GM23338 (cell line): ENCODE measurements at regions not wholly inside any gene's neighbourhood (a gene's known extent, or its start where the extent isn't known, plus 50 kb on each side); places are given as distances from the start of the nearest gene placed in this dataset.

ENCODE experiments used
- ATAC-seq: fragments of 200-7000 bp; cut with Tn5 transposase; 3 replicates; pipeline ENCODE4 v1.9.1; 2020
- DNase-seq: peaks from one replicate; pipeline ENCODE4 v3.0.0-alpha.2; 2015; ENCODE audit warnings: low spot score
- H2AFZ ChIP-seq: fragments of 200-600 bp; sonication (generic); 2 replicates; pipeline ENCODE4 v1.8.0; 2016; ENCODE audit warnings: antibody characterized with exemption, mild to moderate bottlenecking, moderate library complexity
- H3F3A ChIP-seq: fragments of 200-600 bp; sonication (generic); replicated peaks from 2 replicates; pipeline ENCODE4 v1.8.0; 2017; ENCODE audit warnings: antibody characterized with exemption, mixed run types, low read depth
- H3K27ac ChIP-seq: fragments of 200-600 bp; sonication (generic); 2 replicates; pipeline ENCODE4 v1.6.1; 2016; ENCODE audit warnings: low read depth
- H3K27me3 ChIP-seq: fragments of 200-600 bp; sonication (generic); 2 replicates; pipeline ENCODE4 v1.8.0; 2016; ENCODE audit warnings: mild to moderate bottlenecking, mixed run types, moderate library complexity; ENCODE audit not compliant: insufficient read depth
- H3K36me3 ChIP-seq: fragments of 200-600 bp; sonication (generic); 2 replicates; pipeline ENCODE4 v1.8.0; 2016; ENCODE audit warnings: mild to moderate bottlenecking; ENCODE audit not compliant: insufficient read depth
- H3K4me1 ChIP-seq: fragments of 200-600 bp; sonication (generic); 2 replicates; pipeline ENCODE4 v1.8.0; 2016; ENCODE audit warnings: mild to moderate bottlenecking, moderate library complexity; ENCODE audit not compliant: insufficient read depth
- H3K4me2 ChIP-seq: fragments of 200-600 bp; sonication (generic); 2 replicates; pipeline ENCODE4 v1.7.1; 2017; ENCODE audit warnings: mixed run types
- H3K4me3 ChIP-seq: fragments of 200-600 bp; sonication (generic); 2 replicates; pipeline ENCODE4 v1.6.1; 2016; ENCODE audit warnings: mixed run types
- H3K79me2 ChIP-seq: fragments of 200-600 bp; sonication (generic); replicated peaks from 2 replicates; pipeline ENCODE4 v1.8.0; 2017; ENCODE audit warnings: mild to moderate bottlenecking; ENCODE audit not compliant: insufficient read depth
- H3K9me2 ChIP-seq: fragments of 200-600 bp; sonication (generic); 2 replicates; pipeline ENCODE4 v1.8.0; 2017; ENCODE audit not compliant: insufficient read depth
- H4K20me1 ChIP-seq: fragments of 200-600 bp; sonication (generic); replicated peaks from 2 replicates; pipeline ENCODE4 v1.8.0; 2017; ENCODE audit warnings: mild to moderate bottlenecking; ENCODE audit not compliant: insufficient read depth
- H3K27ac Mint-ChIP-seq: 2 replicates; pipeline ENCODE4 v1.8.0; 2020; ENCODE audit warnings: inconsistent platforms, mild to moderate bottlenecking, moderate library complexity, mixed read lengths
- H3K27me3 Mint-ChIP-seq: 3 replicates; pipeline ENCODE4 v1.8.0; 2022; ENCODE audit warnings: low read depth, mild to moderate bottlenecking, moderate library complexity, mixed read lengths, inconsistent platforms; ENCODE audit not compliant: insufficient read depth, poor library complexity
- H3K36me3 Mint-ChIP-seq: 3 replicates; pipeline ENCODE4 v1.8.0; 2021; ENCODE audit warnings: low read depth, mild to moderate bottlenecking, inconsistent platforms, moderate library complexity, mixed read lengths
- H3K4me1 Mint-ChIP-seq: 3 replicates; pipeline ENCODE4 v1.8.0; 2020; ENCODE audit warnings: mild to moderate bottlenecking, inconsistent platforms, mixed read lengths
- H3K4me3 Mint-ChIP-seq: 3 replicates; pipeline ENCODE4 v1.8.0; 2021; ENCODE audit warnings: moderate library complexity, mild to moderate bottlenecking, inconsistent platforms, mixed read lengths
- H3K9me3 Mint-ChIP-seq: 3 replicates; pipeline ENCODE4 v1.8.0; 2020; ENCODE audit warnings: moderate library complexity, mild to moderate bottlenecking, inconsistent platforms, mixed read lengths
- CREB1 ChIP-seq: fragments of 250-450 bp; sonication (Bioruptor Pico); IDR thresholded peaks from 2 replicates; pipeline ENCODE4 v1.5.0; 2020; ENCODE audit warnings: low read depth, mild to moderate bottlenecking, moderate library complexity
- CTCF ChIP-seq, 2 experiments: fragments of 200-600 bp in 1 of 2; sonication (generic) in 1 of 2; conservative IDR thresholded peaks; 2 replicates each; pipeline versions ENCODE4 v1.5.1 to v1.6.1; 2016 to 2017; ENCODE audit warnings: antibody characterized with exemption in 2 of 2, low read depth in 2 of 2, mild to moderate bottlenecking in 2 of 2, moderate library complexity in 1 of 2
- JUNB ChIP-seq: IDR thresholded peaks from one replicate; pipeline ENCODE4 v1.6.1; 2016; ENCODE audit warnings: antibody characterized with exemption; ENCODE audit not compliant: unreplicated experiment
- NANOG ChIP-seq: IDR thresholded peaks from 2 replicates; pipeline ENCODE4 v1.6.1; 2016; ENCODE audit warnings: antibody characterized with exemption, borderline replicate concordance
- POLR2AphosphoS5 ChIP-seq: IDR thresholded peaks from 2 replicates; pipeline ENCODE4 v1.6.1; 2016; ENCODE audit warnings: antibody characterized with exemption, low read depth
- STAT1 ChIP-seq: IDR thresholded peaks from one replicate; pipeline ENCODE4 v1.6.1; 2016; ENCODE audit warnings: antibody characterized with exemption; ENCODE audit not compliant: unreplicated experiment
- ZNF114 ChIP-seq: fragments of 250-450 bp; sonication (Bioruptor Pico); IDR thresholded peaks from 2 replicates; pipeline ENCODE4 v1.5.0; 2020; ENCODE audit warnings: mild to moderate bottlenecking, moderate library complexity
- ZNF331 ChIP-seq: fragments of 250-450 bp; sonication (Bioruptor Pico); IDR thresholded peaks from 2 replicates; pipeline ENCODE4 v1.5.0; 2020; ENCODE audit warnings: low read depth, mild to moderate bottlenecking, moderate library complexity
- TF ChIP-seq, protein P1 (sequence below): fragments of 250-450 bp; sonication (Bioruptor Pico); IDR thresholded peaks from 2 replicates; pipeline ENCODE4 v1.5.0; 2020; ENCODE audit warnings: mild to moderate bottlenecking, moderate library complexity
- TF ChIP-seq, protein P2 (sequence below): IDR thresholded peaks from 2 replicates; pipeline ENCODE4 v1.6.1; 2016; ENCODE audit warnings: antibody characterized with exemption
- TF ChIP-seq, protein P3 (sequence below): IDR thresholded peaks from one replicate; pipeline ENCODE4 v1.6.1; 2018; ENCODE audit warnings: antibody characterized with exemption; ENCODE audit not compliant: unreplicated experiment

GRCh38 chr6:33926451-33926850 lies 122.6 kb upstream of the MLN start:
- Histone ChIP-seq H3F3A (no peaks in the 10 kb centered on the region), H3K27ac (no peak overlapping the region), H2AFZ (0 out of 2 replicates have a peak overlapping the region, but pooled peaks have one; percentile 11), H3K4me1 (peaks cover 13% of the 10 kb centered on the region; the same call in 1 of the 2 replicates), H3K4me2 (no peak overlapping the region), H3K9me2 (no peaks in the 10 kb centered on the region), H3K4me3 (no peak overlapping the region), H3K36me3 (no peaks in the 10 kb centered on the region), H3K27me3 (no peaks in the 10 kb centered on the region), H3K79me2 (no peaks in the 10 kb centered on the region), H4K20me1 (no peaks in the 10 kb centered on the region)
- Mint-ChIP-seq H3K36me3 (peaks cover 6% of the 10 kb centered on the region; the same call in 2 of the 3 replicates), H3K4me3 (no peak overlapping the region), H3K27ac (no peak overlapping the region; the same call in 1 of the 2 replicates), H3K4me1 (peaks cover 19% of the 10 kb centered on the region), H3K9me3 (peaks cover 5% of the 10 kb centered on the region; the same call in 2 of the 3 replicates), H3K27me3 (peaks cover 12% of the 10 kb centered on the region)
- DNase-seq = peak; percentile 88
- ATAC-seq = peak; percentile 94
- TF ChIP-seq POLR2AphosphoS5 (no peak), ZNF114 (CRISPR knock-in tag) (no peak), CTCF (conservative IDR thresholded peaks at IDR 0.05; ENCODE audit: low read depth in 2 of 2) (no peak), JUNB (no peak), NANOG (no peak), CREB1 (CRISPR knock-in tag) (no peak), STAT1 (no peak), ZNF331 (CRISPR knock-in tag) (no peak)
- TF ChIP-seq, protein P1, sequence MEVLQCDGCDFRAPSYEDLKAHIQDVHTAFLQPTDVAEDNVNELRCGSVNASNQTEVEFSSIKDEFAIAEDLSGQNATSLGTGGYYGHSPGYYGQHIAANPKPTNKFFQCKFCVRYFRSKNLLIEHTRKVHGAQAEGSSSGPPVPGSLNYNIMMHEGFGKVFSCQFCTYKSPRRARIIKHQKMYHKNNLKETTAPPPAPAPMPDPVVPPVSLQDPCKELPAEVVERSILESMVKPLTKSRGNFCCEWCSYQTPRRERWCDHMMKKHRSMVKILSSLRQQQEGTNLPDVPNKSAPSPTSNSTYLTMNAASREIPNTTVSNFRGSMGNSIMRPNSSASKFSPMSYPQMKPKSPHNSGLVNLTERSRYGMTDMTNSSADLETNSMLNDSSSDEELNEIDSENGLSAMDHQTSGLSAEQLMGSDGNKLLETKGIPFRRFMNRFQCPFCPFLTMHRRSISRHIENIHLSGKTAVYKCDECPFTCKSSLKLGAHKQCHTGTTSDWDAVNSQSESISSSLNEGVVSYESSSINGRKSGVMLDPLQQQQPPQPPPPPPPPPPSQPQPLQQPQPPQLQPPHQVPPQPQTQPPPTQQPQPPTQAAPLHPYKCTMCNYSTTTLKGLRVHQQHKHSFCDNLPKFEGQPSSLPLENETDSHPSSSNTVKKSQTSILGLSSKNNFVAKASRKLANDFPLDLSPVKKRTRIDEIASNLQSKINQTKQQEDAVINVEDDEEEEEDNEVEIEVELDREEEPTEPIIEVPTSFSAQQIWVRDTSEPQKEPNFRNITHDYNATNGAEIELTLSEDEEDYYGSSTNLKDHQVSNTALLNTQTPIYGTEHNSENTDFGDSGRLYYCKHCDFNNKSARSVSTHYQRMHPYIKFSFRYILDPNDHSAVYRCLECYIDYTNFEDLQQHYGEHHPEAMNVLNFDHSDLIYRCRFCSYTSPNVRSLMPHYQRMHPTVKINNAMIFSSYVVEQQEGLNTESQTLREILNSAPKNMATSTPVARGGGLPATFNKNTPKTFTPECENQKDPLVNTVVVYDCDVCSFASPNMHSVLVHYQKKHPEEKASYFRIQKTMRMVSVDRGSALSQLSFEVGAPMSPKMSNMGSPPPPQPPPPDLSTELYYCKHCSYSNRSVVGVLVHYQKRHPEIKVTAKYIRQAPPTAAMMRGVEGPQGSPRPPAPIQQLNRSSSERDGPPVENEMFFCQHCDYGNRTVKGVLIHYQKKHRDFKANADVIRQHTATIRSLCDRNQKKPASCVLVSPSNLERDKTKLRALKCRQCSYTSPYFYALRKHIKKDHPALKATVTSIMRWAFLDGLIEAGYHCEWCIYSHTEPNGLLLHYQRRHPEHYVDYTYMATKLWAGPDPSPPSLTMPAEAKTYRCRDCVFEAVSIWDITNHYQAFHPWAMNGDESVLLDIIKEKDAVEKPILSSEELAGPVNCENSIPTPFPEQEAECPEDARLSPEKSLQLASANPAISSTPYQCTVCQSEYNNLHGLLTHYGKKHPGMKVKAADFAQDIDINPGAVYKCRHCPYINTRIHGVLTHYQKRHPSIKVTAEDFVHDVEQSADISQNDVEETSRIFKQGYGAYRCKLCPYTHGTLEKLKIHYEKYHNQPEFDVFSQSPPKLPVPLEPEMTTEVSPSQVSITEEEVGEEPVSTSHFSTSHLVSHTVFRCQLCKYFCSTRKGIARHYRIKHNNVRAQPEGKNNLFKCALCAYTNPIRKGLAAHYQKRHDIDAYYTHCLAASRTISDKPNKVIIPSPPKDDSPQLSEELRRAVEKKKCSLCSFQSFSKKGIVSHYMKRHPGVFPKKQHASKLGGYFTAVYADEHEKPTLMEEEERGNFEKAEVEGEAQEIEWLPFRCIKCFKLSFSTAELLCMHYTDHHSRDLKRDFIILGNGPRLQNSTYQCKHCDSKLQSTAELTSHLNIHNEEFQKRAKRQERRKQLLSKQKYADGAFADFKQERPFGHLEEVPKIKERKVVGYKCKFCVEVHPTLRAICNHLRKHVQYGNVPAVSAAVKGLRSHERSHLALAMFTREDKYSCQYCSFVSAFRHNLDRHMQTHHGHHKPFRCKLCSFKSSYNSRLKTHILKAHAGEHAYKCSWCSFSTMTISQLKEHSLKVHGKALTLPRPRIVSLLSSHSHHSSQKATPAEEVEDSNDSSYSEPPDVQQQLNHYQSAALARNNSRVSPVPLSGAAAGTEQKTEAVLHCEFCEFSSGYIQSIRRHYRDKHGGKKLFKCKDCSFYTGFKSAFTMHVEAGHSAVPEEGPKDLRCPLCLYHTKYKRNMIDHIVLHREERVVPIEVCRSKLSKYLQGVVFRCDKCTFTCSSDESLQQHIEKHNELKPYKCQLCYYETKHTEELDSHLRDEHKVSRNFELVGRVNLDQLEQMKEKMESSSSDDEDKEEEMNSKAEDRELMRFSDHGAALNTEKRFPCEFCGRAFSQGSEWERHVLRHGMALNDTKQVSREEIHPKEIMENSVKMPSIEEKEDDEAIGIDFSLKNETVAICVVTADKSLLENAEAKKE (CRISPR knock-in tag) = no peak
- TF ChIP-seq, protein P2, sequence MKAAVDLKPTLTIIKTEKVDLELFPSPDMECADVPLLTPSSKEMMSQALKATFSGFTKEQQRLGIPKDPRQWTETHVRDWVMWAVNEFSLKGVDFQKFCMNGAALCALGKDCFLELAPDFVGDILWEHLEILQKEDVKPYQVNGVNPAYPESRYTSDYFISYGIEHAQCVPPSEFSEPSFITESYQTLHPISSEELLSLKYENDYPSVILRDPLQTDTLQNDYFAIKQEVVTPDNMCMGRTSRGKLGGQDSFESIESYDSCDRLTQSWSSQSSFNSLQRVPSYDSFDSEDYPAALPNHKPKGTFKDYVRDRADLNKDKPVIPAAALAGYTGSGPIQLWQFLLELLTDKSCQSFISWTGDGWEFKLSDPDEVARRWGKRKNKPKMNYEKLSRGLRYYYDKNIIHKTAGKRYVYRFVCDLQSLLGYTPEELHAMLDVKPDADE = no peak
- TF ChIP-seq, protein P3, sequence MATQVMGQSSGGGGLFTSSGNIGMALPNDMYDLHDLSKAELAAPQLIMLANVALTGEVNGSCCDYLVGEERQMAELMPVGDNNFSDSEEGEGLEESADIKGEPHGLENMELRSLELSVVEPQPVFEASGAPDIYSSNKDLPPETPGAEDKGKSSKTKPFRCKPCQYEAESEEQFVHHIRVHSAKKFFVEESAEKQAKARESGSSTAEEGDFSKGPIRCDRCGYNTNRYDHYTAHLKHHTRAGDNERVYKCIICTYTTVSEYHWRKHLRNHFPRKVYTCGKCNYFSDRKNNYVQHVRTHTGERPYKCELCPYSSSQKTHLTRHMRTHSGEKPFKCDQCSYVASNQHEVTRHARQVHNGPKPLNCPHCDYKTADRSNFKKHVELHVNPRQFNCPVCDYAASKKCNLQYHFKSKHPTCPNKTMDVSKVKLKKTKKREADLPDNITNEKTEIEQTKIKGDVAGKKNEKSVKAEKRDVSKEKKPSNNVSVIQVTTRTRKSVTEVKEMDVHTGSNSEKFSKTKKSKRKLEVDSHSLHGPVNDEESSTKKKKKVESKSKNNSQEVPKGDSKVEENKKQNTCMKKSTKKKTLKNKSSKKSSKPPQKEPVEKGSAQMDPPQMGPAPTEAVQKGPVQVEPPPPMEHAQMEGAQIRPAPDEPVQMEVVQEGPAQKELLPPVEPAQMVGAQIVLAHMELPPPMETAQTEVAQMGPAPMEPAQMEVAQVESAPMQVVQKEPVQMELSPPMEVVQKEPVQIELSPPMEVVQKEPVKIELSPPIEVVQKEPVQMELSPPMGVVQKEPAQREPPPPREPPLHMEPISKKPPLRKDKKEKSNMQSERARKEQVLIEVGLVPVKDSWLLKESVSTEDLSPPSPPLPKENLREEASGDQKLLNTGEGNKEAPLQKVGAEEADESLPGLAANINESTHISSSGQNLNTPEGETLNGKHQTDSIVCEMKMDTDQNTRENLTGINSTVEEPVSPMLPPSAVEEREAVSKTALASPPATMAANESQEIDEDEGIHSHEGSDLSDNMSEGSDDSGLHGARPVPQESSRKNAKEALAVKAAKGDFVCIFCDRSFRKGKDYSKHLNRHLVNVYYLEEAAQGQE = no peak
